ENCODE measurements at regions not wholly inside any gene's neighbourhood (a gene's known extent, or its start where the extent isn't known, plus 50 kb on each side); places are given as distances from the start of the nearest gene placed in this dataset.

DNA sequence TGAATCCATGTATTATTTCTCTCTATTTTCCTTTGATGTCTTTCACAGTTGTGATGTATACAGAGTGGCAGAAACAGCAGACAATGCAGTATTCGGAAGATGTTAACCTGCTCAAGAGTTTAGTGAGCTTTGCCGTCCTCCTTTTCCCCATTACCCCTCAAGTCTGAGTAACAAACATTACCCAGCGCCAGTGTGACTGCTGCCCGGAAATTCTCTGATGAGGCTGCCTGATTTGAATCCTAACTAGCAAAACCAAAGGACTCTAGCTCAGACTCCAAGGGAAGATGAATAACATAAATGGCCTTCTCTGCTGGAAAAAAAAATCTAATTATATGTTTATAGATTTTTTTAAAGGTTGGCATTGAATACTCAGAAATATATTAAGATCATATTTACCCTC lies 247.3 kb upstream of the SOX21 start:
- no peak for DNase-seq
- H3K36me3 Mint-ChIP-seq (ENCODE audit: insufficient read depth, unreplicated experiment) = no peaks in the 10 kb centered on the region
- no peak overlapping the region for H3K4me3 Mint-ChIP-seq (ENCODE audit: low read depth, unreplicated experiment)
- CTCF ChIA-PET = no interaction called here
- H3K27ac Mint-ChIP-seq (ENCODE audit: unreplicated experiment) = no peak overlapping the region
- intact Hi-C loops (cut with micrococcal nuclease; ENCODE audit: unreplicated experiment) = no loop called here
- TF ChIP-seq, protein P1, sequence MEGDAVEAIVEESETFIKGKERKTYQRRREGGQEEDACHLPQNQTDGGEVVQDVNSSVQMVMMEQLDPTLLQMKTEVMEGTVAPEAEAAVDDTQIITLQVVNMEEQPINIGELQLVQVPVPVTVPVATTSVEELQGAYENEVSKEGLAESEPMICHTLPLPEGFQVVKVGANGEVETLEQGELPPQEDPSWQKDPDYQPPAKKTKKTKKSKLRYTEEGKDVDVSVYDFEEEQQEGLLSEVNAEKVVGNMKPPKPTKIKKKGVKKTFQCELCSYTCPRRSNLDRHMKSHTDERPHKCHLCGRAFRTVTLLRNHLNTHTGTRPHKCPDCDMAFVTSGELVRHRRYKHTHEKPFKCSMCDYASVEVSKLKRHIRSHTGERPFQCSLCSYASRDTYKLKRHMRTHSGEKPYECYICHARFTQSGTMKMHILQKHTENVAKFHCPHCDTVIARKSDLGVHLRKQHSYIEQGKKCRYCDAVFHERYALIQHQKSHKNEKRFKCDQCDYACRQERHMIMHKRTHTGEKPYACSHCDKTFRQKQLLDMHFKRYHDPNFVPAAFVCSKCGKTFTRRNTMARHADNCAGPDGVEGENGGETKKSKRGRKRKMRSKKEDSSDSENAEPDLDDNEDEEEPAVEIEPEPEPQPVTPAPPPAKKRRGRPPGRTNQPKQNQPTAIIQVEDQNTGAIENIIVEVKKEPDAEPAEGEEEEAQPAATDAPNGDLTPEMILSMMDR (IDR thresholded peaks at IDR 0.05; ENCODE audit: unreplicated experiment) = no peak
- H3K27me3 Mint-ChIP-seq (ENCODE audit: unreplicated experiment) = no peaks in the 10 kb centered on the region
- no peaks in the 10 kb centered on the region for H3K9me3 Mint-ChIP-seq (ENCODE audit: low read depth, unreplicated experiment)
- no TSS peak for BruUV-seq (replicated peaks)
- no peaks in the 10 kb centered on the region for H3K4me1 Mint-ChIP-seq (ENCODE audit: low read depth, unreplicated experiment)

DNA sequence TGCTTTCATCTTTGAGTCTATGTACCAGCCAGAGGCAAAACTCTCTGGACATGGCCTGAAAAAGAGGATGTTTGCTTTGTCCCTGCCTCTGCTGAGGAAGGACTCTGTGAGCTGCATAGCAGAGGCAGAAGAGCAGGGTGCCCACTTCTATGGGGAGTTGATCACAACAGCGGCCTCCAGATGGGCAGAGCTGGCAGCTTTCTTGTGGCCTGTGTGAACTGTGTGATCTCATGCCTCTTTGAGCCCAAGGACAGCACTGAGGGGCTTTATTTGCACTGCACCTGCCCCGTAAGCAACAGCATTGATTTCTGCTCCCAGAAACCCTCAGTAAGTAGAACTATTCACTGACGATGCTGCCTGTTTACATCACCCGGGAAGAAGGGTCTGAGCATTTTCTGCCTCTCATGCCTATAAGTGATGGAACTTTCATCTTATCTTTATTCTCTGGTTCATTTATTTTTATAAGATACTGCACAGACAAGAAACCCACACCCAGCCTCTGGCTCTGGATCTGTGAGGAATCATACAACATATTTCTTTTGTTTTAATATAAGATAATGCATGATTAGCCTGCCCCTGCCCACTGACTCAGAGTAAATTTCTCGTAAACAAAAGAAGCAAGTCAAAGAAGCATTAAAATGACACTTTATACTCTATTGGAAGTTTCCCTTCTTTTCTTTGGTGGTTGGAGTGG lies 244.2 kb upstream of the SOX21 start:
- Mint-ChIP-seq H3K4me3 (ENCODE audit: low read depth, unreplicated experiment) (no peak overlapping the region), H3K36me3 (ENCODE audit: insufficient read depth, unreplicated experiment) (no peaks in the 10 kb centered on the region), H3K27ac (ENCODE audit: unreplicated experiment) (no peak overlapping the region), H3K27me3 (ENCODE audit: unreplicated experiment) (peaks cover 17% of the 10 kb centered on the region), H3K9me3 (ENCODE audit: low read depth, unreplicated experiment) (no peaks in the 10 kb centered on the region), H3K4me1 (ENCODE audit: low read depth, unreplicated experiment) (no peaks in the 10 kb centered on the region)
- CTCF ChIA-PET = no interaction called here
- intact Hi-C loops (cut with micrococcal nuclease; ENCODE audit: unreplicated experiment) = no loop called here
- no peak for DNase-seq
- TF ChIP-seq, protein P1 (IDR thresholded peaks at IDR 0.05; ENCODE audit: unreplicated experiment) = no peak
- BruUV-seq (replicated peaks) = no TSS peak

DNA sequence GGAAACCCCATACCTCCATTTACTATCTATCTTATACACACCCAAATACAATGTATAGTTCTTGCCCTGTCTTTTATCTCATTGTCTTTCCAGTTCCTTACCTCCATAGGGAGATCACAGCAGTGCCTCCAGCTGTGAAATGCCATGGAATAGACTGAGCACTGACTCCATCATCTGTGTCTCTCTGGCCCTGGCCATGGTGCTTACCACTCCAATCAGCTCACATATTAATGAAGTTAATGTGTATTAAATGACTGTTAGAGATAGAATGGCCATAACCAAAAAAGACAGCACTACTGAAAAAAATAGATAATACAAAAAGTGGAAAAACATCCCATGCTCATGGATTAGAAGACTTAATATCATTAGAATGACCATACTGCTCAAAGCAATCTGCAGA lies 240.4 kb upstream of the SOX21 start:
- intact Hi-C loops (cut with micrococcal nuclease; ENCODE audit: unreplicated experiment) = no loop called here
- CTCF ChIA-PET = no interaction called here

DNA sequence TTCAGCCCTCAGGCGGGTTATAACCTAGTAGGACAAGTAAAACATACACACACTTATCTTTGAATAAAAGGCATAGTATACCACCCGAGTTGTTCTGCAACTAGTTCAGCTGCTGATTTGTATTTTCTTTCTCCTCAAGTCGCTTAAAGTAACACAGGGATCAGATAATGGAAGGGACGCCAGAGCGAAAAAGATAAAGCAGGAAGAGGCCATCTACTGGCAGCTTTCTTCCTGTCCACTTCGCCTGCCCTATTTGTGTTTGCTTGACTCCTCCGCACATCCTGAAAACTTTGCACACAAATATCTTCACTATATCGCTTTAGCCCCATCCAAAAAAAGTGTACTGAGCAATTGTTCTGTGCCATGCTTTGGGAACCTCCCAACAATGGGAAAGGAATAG lies 238.0 kb upstream of the SOX21 start:
- peaks cover 36% of the 10 kb centered on the region for H3K27me3 Mint-ChIP-seq (ENCODE audit: unreplicated experiment)
- H3K4me1 Mint-ChIP-seq (ENCODE audit: low read depth, unreplicated experiment) = no peaks in the 10 kb centered on the region
- no peak for DNase-seq
- intact Hi-C loops (cut with micrococcal nuclease; ENCODE audit: unreplicated experiment) = no loop called here
- H3K27ac Mint-ChIP-seq (ENCODE audit: unreplicated experiment) = no peak overlapping the region
- no peaks in the 10 kb centered on the region for H3K9me3 Mint-ChIP-seq (ENCODE audit: low read depth, unreplicated experiment)
- TF ChIP-seq, protein P1 (IDR thresholded peaks at IDR 0.05; ENCODE audit: unreplicated experiment) = no peak
- CTCF ChIA-PET = no interaction called here
- no peak overlapping the region for H3K4me3 Mint-ChIP-seq (ENCODE audit: low read depth, unreplicated experiment)
- BruUV-seq (replicated peaks) = no TSS peak
- H3K36me3 Mint-ChIP-seq (ENCODE audit: insufficient read depth, unreplicated experiment) = no peaks in the 10 kb centered on the region

More for the DNA sequence above, 240.4 kb upstream of the SOX21 start:
- Mint-ChIP-seq H3K36me3 (ENCODE audit: insufficient read depth, unreplicated experiment) (no peaks in the 10 kb centered on the region), H3K9me3 (ENCODE audit: low read depth, unreplicated experiment) (no peaks in the 10 kb centered on the region), H3K27ac (ENCODE audit: unreplicated experiment) (no peak overlapping the region), H3K4me3 (ENCODE audit: low read depth, unreplicated experiment) (no peak overlapping the region), H3K27me3 (ENCODE audit: unreplicated experiment) (peaks cover 25% of the 10 kb centered on the region), H3K4me1 (ENCODE audit: low read depth, unreplicated experiment) (no peaks in the 10 kb centered on the region)
- TF ChIP-seq, protein P1 (IDR thresholded peaks at IDR 0.05; ENCODE audit: unreplicated experiment) = no peak
- DNase-seq = no peak
- no TSS peak for BruUV-seq (replicated peaks)
